Progenitor cell of endocrine pancreas (in vitro differentiated cells): ENCODE measurements at regions not wholly inside any gene's neighbourhood (a gene's known extent, or its start where the extent isn't known, plus 50 kb on each side); places are given as distances from the start of the nearest gene placed in this dataset.
"Not testable (repeated sequence)": the region's sequence is repeated elsewhere in the genome, so short reads cannot be mapped to it uniquely, and the experiment has no call there.

Experiments used
- DNase-seq: peaks from one replicate; pipeline ENCODE4 v3.0.0; 2021; ENCODE audit warnings: low spot score; ENCODE audit not compliant: unreplicated experiment
- H3K27ac Mint-ChIP-seq: 2 replicates; pipeline ENCODE4 v1.8.0; 2021; ENCODE audit warnings: mild to moderate bottlenecking, moderate library complexity, mixed read lengths
- H3K27me3 Mint-ChIP-seq: 2 replicates; pipeline ENCODE4 v1.8.0; 2021; ENCODE audit warnings: mixed read lengths
- H3K36me3 Mint-ChIP-seq: 2 replicates; pipeline ENCODE4 v1.8.0; 2022; ENCODE audit warnings: mixed read lengths; ENCODE audit not compliant: insufficient read depth
- H3K4me1 Mint-ChIP-seq: 2 replicates; pipeline ENCODE4 v1.8.0; 2021; ENCODE audit warnings: low read depth, mixed read lengths
- H3K4me3 Mint-ChIP-seq: 2 replicates; pipeline ENCODE4 v1.8.0; 2021; ENCODE audit warnings: low read depth, mild to moderate bottlenecking, moderate library complexity, mixed read lengths
- H3K9me3 Mint-ChIP-seq: 2 replicates; pipeline ENCODE4 v1.8.0; 2021; ENCODE audit warnings: low read depth, mixed read lengths
- CTCF ChIP-seq: fragments of 200-600 bp; sonication (generic); IDR thresholded peaks from one replicate; pipeline ENCODE4 v1.5.0; 2021; ENCODE audit warnings: antibody characterized with exemption, mild to moderate bottlenecking; ENCODE audit not compliant: unreplicated experiment

DNA sequence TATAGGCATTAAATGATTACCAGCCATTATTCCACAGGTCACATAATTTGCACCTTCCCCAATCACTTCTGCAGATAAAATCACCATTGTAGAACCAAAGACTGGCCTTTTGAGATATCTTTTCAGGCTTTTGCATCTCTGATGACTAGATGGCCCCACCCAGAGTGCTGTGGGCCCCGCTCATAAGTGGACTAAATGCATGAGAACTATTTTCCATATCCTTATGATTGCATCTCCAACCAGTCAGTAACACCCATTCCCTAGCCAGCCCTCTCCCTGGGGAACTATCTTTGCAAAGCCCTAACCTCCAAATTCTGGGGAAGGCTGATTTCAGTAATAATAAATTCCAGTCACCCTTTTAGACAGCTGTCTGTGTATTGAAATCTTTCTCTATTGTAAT is 53.5 kb upstream of the CDH9 start:
- H3K27me3 Mint-ChIP-seq = no peaks in the 10 kb centered on the region
- H3K9me3 Mint-ChIP-seq = no peaks in the 10 kb centered on the region
- no peak for TF ChIP-seq CTCF
- H3K36me3 Mint-ChIP-seq = no peaks in the 10 kb centered on the region
- no peak overlapping the region for H3K4me3 Mint-ChIP-seq
- no peak for DNase-seq
- no peak overlapping the region for H3K27ac Mint-ChIP-seq
- no peaks in the 10 kb centered on the region for H3K4me1 Mint-ChIP-seq

DNA sequence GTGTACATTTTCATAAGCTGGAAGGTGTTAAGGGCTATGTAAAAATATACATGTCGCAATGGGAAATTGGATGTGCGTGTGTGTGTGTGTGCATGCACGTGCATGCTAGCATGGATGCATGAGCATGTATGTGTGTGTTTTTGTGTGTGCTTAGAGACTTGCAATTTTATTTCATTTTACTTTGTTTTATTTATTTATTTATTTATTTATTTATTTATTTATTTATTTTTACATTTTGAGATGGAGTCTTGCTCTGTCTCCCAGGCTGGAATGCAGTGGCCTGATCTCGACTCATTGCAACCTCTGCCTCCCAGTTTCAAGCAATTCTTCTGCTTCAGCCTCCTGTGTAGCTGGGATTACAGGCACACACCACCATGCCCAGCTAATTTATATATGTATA is 50.4 kb upstream of the CDH9 start:
- not testable (repeated sequence) for H3K4me3 Mint-ChIP-seq, H3K36me3 Mint-ChIP-seq

More for the DNA sequence above, 50.4 kb upstream of the CDH9 start:
- DNase-seq, H3K27me3 Mint-ChIP-seq, H3K27ac Mint-ChIP-seq, H3K9me3 Mint-ChIP-seq, H3K4me1 Mint-ChIP-seq: not testable (repeated sequence)
